Coronary artery (tissue), 2 donors: ENCODE measurements at regions not wholly inside any gene's neighbourhood (a gene's known extent, or its start where the extent isn't known, plus 50 kb on each side); places are given as distances from the start of the nearest gene placed in this dataset.
"Not testable (repeated sequence)": the region's sequence is repeated elsewhere in the genome, so short reads cannot be mapped to it uniquely, and the experiment has no call there.

Experiments used
- DNase-seq: peaks from one replicate; pipeline ENCODE4 v3.0.0-alpha.2; 2017; ENCODE audit warnings: low spot score
- H3K27ac ChIP-seq, 2 donors: fragments of 200-600 bp; sonication (generic); one replicate each; pipeline ENCODE4 v1.5.1; 2016 to 2019
- H3K4me3 ChIP-seq: fragments of 200-600 bp; sonication (generic); 2 replicates; pipeline ENCODE4 v1.5.1; 2016; ENCODE audit warnings: mild to moderate bottlenecking, moderate library complexity
- CTCF ChIP-seq: fragments of 200-600 bp; sonication (generic); IDR thresholded peaks from one replicate; pipeline ENCODE4 v1.5.1; 2019; ENCODE audit warnings: antibody characterized with exemption

- no peak for TF ChIP-seq CTCF
- Histone ChIP-seq H3K27ac (no peak overlapping the region), H3K4me3 (no peak overlapping the region)
- DNase-seq, result no peak
Observed at GRCh38 chr4:91653067-91653466, 650.7 kb upstream of the GRID2 start.

GRCh38 chr4:91681091-91681490 lies 622.7 kb upstream of the GRID2 start:
- H3K27ac ChIP-seq, result no peak overlapping the region
- no peak for DNase-seq
- H3K4me3 ChIP-seq, result no peak overlapping the region
- TF ChIP-seq CTCF, result no peak

GRCh38 chr4:91681544-91681943 lies 622.2 kb upstream of the GRID2 start:
- H3K27ac ChIP-seq, result no peak overlapping the region
- H3K4me3 ChIP-seq, result no peak overlapping the region
- no peak for TF ChIP-seq CTCF
- no peak for DNase-seq

- H3K4me3 ChIP-seq, result no peak overlapping the region
- DNase-seq, result no peak
- no peak for TF ChIP-seq CTCF
- H3K27ac ChIP-seq, result no peak overlapping the region
Observed at GRCh38 chr4:91684955-91685354, 618.8 kb upstream of the GRID2 start.

- DNase-seq, result no peak
- Histone ChIP-seq H3K4me3 (no peak overlapping the region), H3K27ac (no peak overlapping the region)
- no peak for TF ChIP-seq CTCF
Observed at GRCh38 chr4:91688413-91688812, 615.4 kb upstream of the GRID2 start.

GRCh38 chr4:91699691-91700090 lies 604.1 kb upstream of the GRID2 start:
- not testable (repeated sequence) for DNase-seq, H3K4me3 ChIP-seq, H3K27ac ChIP-seq

GRCh38 chr4:91729851-91730250 lies 573.9 kb upstream of the GRID2 start:
- H3K27ac ChIP-seq, result no peak overlapping the region
- TF ChIP-seq CTCF, result no peak
- no peak for DNase-seq
- no peak overlapping the region for H3K4me3 ChIP-seq

- Histone ChIP-seq H3K4me3 (no peak overlapping the region), H3K27ac (no peak overlapping the region)
- TF ChIP-seq CTCF, result no peak
- no peak for DNase-seq
Observed at GRCh38 chr4:91734682-91735081, 569.1 kb upstream of the GRID2 start.

GRCh38 chr4:91738831-91739230 lies 564.9 kb upstream of the GRID2 start:
- not testable (repeated sequence) for DNase-seq, H3K4me3 ChIP-seq, H3K27ac ChIP-seq
